HG03565 (cell line): ENCODE measurements at regions not wholly inside any gene's neighbourhood (a gene's known extent, or its start where the extent isn't known, plus 50 kb on each side); places are given as distances from the start of the nearest gene placed in this dataset.

Experiments used
- ATAC-seq: cut with Tn5 transposase; IDR thresholded peaks from one replicate; pipeline ENCODE4 v1.9.1; 2021; ENCODE audit warnings: mild to moderate bottlenecking, moderate library complexity; ENCODE audit not compliant: unreplicated experiment

GRCh38 chr13:109646423-109646822 is 140.0 kb downstream of the IRS2 start:
- peak; percentile 88 for ATAC-seq

GRCh38 chr13:109645831-109646230 is 140.6 kb downstream of the IRS2 start:
- no peak for ATAC-seq

- ATAC-seq = no peak
Measured at GRCh38 chr13:109644956-109645355, 141.4 kb downstream of the IRS2 start.

GRCh38 chr13:109644069-109644750 is 142.2 kb downstream of the IRS2 start:
- ATAC-seq = no peak

GRCh38 chr13:109642358-109642757 is 144.0 kb downstream of the IRS2 start:
- no peak for ATAC-seq

- no peak for ATAC-seq
Measured at GRCh38 chr13:109636736-109637135, 149.6 kb downstream of the IRS2 start.

- no peak for ATAC-seq
Measured at GRCh38 chr13:109631069-109631468, 155.3 kb downstream of the IRS2 start.

GRCh38 chr13:109630271-109630670 is 156.1 kb downstream of the IRS2 start:
- no peak for ATAC-seq

- ATAC-seq = no peak
Measured at GRCh38 chr13:109629737-109630136, 156.6 kb downstream of the IRS2 start.

GRCh38 chr13:109628251-109628699 is 158.1 kb downstream of the IRS2 start:
- no peak for ATAC-seq

GRCh38 chr13:109627649-109628048 is 158.7 kb downstream of the IRS2 start:
- ATAC-seq = no peak

- no peak for ATAC-seq
Measured at GRCh38 chr13:109626386-109627171, 159.8 kb downstream of the IRS2 start.

- ATAC-seq = no peak
Measured at GRCh38 chr13:109625156-109625555, 161.2 kb downstream of the IRS2 start.

- no peak for ATAC-seq
Measured at GRCh38 chr13:109622006-109622405, 164.4 kb downstream of the IRS2 start.

GRCh38 chr13:109615721-109616420 is 170.5 kb downstream of the IRS2 start:
- no peak for ATAC-seq

- no peak for ATAC-seq
Measured at GRCh38 chr13:109611912-109612691, 174.3 kb downstream of the IRS2 start.

- no peak for ATAC-seq
Measured at GRCh38 chr13:109610517-109610916, 175.9 kb downstream of the IRS2 start.

- ATAC-seq = no peak
Measured at GRCh38 chr13:109608503-109608902, 177.9 kb downstream of the IRS2 start.

GRCh38 chr13:109608059-109608458 is 178.3 kb downstream of the IRS2 start:
- no peak for ATAC-seq

GRCh38 chr13:109606520-109606919 is 179.9 kb downstream of the IRS2 start:
- no peak for ATAC-seq

GRCh38 chr13:109605846-109606245 is 180.5 kb downstream of the IRS2 start:
- ATAC-seq = no peak
